SU-DHL-6 (cell line): ENCODE measurements at regions not wholly inside any gene's neighbourhood (a gene's known extent, or its start where the extent isn't known, plus 50 kb on each side); places are given as distances from the start of the nearest gene placed in this dataset.

ENCODE experiments used
- H2AFZ ChIP-seq: fragments of 200-600 bp; sonication (generic); 2 replicates; pipeline ENCODE4 v1.6.1; 2014; ENCODE audit warnings: low read depth, mild to moderate bottlenecking, moderate library complexity, mixed read lengths, antibody characterized with exemption, low read length; ENCODE audit not compliant: severe bottlenecking
- H3F3A ChIP-seq: fragments of 200-600 bp; shearing (Covaris generic); 2 replicates; pipeline ENCODE4 v1.6.0; 2016; ENCODE audit warnings: antibody characterized with exemption, mild to moderate bottlenecking; ENCODE audit not compliant: insufficient read depth
- H3K27ac ChIP-seq: fragments of 200-600 bp; sonication (generic); 2 replicates; pipeline ENCODE4 v1.5.1; 2016; ENCODE audit warnings: low read depth, mild to moderate bottlenecking, low read length, moderate library complexity, mixed read lengths
- H3K27me3 ChIP-seq: fragments of 200-600 bp; sonication (generic), shearing (Covaris generic); 2 replicates; pipeline ENCODE4 v1.6.0; 2014; ENCODE audit warnings: mild to moderate bottlenecking, low read length
- H3K36me3 ChIP-seq: fragments of 200-600 bp; sonication (generic); 2 replicates; pipeline ENCODE4 v1.6.1; 2014; ENCODE audit warnings: mild to moderate bottlenecking, low read length, mixed read lengths
- H3K4me2 ChIP-seq: fragments of 300-600, 200-600 bp; shearing (Covaris generic), sonication (generic); 2 replicates; pipeline ENCODE4 v1.6.0; 2014; ENCODE audit warnings: low read length, low read depth, mild to moderate bottlenecking; ENCODE audit not compliant: poor library complexity, severe bottlenecking
- H3K4me3 ChIP-seq: fragments of 200-600 bp; sonication (generic); 2 replicates; pipeline ENCODE4 v1.5.1; 2014; ENCODE audit warnings: antibody characterized with exemption, low read length, mild to moderate bottlenecking, mixed read lengths; ENCODE audit not compliant: insufficient read depth, poor library complexity, severe bottlenecking
- H3K79me2 ChIP-seq: fragments of 200-600 bp; sonication (generic); 2 replicates; pipeline ENCODE4 v1.6.1; 2014; ENCODE audit warnings: mild to moderate bottlenecking, low read length, moderate library complexity; ENCODE audit not compliant: insufficient read depth
- H3K9ac ChIP-seq: fragments of 200-600 bp; sonication (generic); 2 replicates; pipeline ENCODE4 v1.7.0; 2014; ENCODE audit warnings: mild to moderate bottlenecking, low read length
- H3K9me2 ChIP-seq: fragments of 200-600 bp; sonication (generic); replicated peaks from 2 replicates; pipeline ENCODE4 v1.6.1; 2014; ENCODE audit warnings: low read length; ENCODE audit not compliant: insufficient read depth
- H3K9me3 ChIP-seq: fragments of 200-600 bp; sonication (generic); 2 replicates; pipeline ENCODE4 v1.6.1; 2014; ENCODE audit warnings: low read length, mixed read lengths; ENCODE audit not compliant: insufficient read depth
- H4K20me1 ChIP-seq: fragments of 200-600 bp; sonication (generic); 2 replicates; pipeline ENCODE4 v1.6.1; 2014; ENCODE audit warnings: low read depth, mild to moderate bottlenecking, antibody characterized with exemption, low read length, moderate library complexity, mixed read lengths
- CTCF ChIP-seq: fragments of 200-600 bp; sonication (generic); IDR thresholded peaks from one replicate; pipeline ENCODE4 v1.5.1; 2017; ENCODE audit warnings: antibody characterized with exemption, mild to moderate bottlenecking, low read length, moderate library complexity; ENCODE audit not compliant: insufficient read depth, poor library complexity, severe bottlenecking
- EZH2phosphoT487 ChIP-seq: fragments of 200-600 bp; sonication (generic), shearing (Covaris generic); conservative IDR thresholded peaks from 2 replicates; pipeline ENCODE4 v1.6.1; 2018; ENCODE audit warnings: mild to moderate bottlenecking, antibody characterized with exemption, low read length, moderate library complexity, mixed read lengths

- Histone ChIP-seq H3K79me2 (no peaks in the 10 kb centered on the region), H2AFZ (no peak overlapping the region), H4K20me1 (no peaks in the 10 kb centered on the region), H3K4me3 (no peak overlapping the region), H3K36me3 (no peaks in the 10 kb centered on the region), H3K27ac (no peak overlapping the region), H3K27me3 (no peaks in the 10 kb centered on the region), H3F3A (no peaks in the 10 kb centered on the region), H3K9me2 (no peaks in the 10 kb centered on the region), H3K9ac (no peak overlapping the region), H3K4me2 (no peak overlapping the region), H3K9me3 (no peaks in the 10 kb centered on the region)
- TF ChIP-seq EZH2phosphoT487 (no peak), CTCF (no peak)
Measured at GRCh38 chr5:54695198-54695966, 177.8 kb downstream of the SNX18 start.

- no peak overlapping the region for H3K4me3 ChIP-seq
- no peak overlapping the region for H3K9ac ChIP-seq
- no peaks in the 10 kb centered on the region for H3K9me2 ChIP-seq
- no peaks in the 10 kb centered on the region for H4K20me1 ChIP-seq
- H3K27me3 ChIP-seq = no peaks in the 10 kb centered on the region
- no peak overlapping the region for H2AFZ ChIP-seq
- no peak overlapping the region for H3K27ac ChIP-seq
- no peak for TF ChIP-seq EZH2phosphoT487
- TF ChIP-seq CTCF = no peak
- no peaks in the 10 kb centered on the region for H3K9me3 ChIP-seq
- H3K79me2 ChIP-seq = no peaks in the 10 kb centered on the region
- H3F3A ChIP-seq = no peaks in the 10 kb centered on the region
- H3K4me2 ChIP-seq = no peak overlapping the region
- no peaks in the 10 kb centered on the region for H3K36me3 ChIP-seq
Measured at GRCh38 chr5:54693936-54694657, 176.5 kb downstream of the SNX18 start.

GRCh38 chr5:54692631-54693030 is 175.1 kb downstream of the SNX18 start:
- no peaks in the 10 kb centered on the region for H3K36me3 ChIP-seq
- H3K27me3 ChIP-seq = no peaks in the 10 kb centered on the region
- H4K20me1 ChIP-seq = no peaks in the 10 kb centered on the region
- no peaks in the 10 kb centered on the region for H3K9me2 ChIP-seq
- no peaks in the 10 kb centered on the region for H3K9me3 ChIP-seq
- H3K9ac ChIP-seq = no peak overlapping the region
- no peaks in the 10 kb centered on the region for H3K79me2 ChIP-seq
- TF ChIP-seq EZH2phosphoT487 (no peak), CTCF (no peak)
- no peak overlapping the region for H3K27ac ChIP-seq
- H2AFZ ChIP-seq = no peak overlapping the region
- H3K4me3 ChIP-seq = no peak overlapping the region
- H3K4me2 ChIP-seq = no peak overlapping the region
- no peaks in the 10 kb centered on the region for H3F3A ChIP-seq
